Uterus (tissue), 2 donors: ENCODE measurements at regions not wholly inside any gene's neighbourhood (a gene's known extent, or its start where the extent isn't known, plus 50 kb on each side); places are given as distances from the start of the nearest gene placed in this dataset.

Experiments used
- POLR2A ChIP-seq, 2 donors: fragments of 450-650 bp; IDR thresholded peaks; one replicate each; pipeline ENCODE4 v1.6.1; 2016; ENCODE audit warnings: antibody characterized with exemption in 2 of 2, mild to moderate bottlenecking in 1 of 2, moderate library complexity in 1 of 2
- TF ChIP-seq, protein P1 (sequence below), 4 experiments: fragments of 200-600 bp in 2 of 4; fragments of 450-650 bp in 2 of 4; sonication (generic) in 2 of 4; IDR thresholded peaks; one replicate each; pipeline ENCODE4 v1.5.1; 2016 to 2019; ENCODE audit warnings: antibody characterized with exemption in 4 of 4, mild to moderate bottlenecking in 2 of 4, moderate library complexity in 1 of 4

DNA sequence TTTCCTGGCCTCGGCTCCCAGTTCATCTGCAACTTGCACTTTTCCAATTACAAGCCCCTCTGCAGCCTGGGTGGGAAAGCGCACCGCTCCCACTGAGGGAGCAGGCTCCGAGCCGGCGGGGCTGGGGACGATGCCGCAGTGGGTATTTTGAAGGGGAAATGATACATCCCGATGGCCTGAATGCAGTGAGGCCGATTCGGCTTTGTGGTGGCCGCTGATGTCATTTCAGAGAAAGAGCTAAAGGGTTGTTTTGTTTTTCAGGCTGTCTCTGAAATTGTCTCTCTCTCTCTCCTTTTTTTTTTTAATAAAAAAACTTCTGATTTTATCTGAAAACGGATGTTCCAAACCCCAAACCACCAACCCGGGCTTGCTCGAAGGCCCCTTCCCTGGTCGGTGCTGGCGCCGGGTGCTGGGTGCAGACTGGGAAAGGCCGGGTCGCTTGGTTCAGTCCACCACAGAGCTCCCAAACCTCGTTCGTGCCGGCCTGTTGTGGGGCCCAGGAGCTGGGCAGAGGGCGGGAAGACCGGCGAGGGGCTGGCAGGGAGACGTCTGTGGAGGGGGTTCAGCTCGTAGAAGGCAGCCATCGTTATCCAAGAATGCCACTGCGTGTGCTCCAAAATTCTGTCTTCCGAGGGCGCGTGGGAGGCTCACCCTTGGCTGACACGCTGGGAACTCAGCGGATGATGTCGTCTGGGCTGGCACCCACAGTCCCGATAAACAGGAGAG, 102.8 kb downstream of the FOXL1 start:
- TF ChIP-seq, protein P1, sequence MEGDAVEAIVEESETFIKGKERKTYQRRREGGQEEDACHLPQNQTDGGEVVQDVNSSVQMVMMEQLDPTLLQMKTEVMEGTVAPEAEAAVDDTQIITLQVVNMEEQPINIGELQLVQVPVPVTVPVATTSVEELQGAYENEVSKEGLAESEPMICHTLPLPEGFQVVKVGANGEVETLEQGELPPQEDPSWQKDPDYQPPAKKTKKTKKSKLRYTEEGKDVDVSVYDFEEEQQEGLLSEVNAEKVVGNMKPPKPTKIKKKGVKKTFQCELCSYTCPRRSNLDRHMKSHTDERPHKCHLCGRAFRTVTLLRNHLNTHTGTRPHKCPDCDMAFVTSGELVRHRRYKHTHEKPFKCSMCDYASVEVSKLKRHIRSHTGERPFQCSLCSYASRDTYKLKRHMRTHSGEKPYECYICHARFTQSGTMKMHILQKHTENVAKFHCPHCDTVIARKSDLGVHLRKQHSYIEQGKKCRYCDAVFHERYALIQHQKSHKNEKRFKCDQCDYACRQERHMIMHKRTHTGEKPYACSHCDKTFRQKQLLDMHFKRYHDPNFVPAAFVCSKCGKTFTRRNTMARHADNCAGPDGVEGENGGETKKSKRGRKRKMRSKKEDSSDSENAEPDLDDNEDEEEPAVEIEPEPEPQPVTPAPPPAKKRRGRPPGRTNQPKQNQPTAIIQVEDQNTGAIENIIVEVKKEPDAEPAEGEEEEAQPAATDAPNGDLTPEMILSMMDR (IDR thresholded peaks at IDR 0.05): no peak
- TF ChIP-seq POLR2A (IDR thresholded peaks at IDR 0.05): no peak
